Neural crest cell (in vitro differentiated cells): ENCODE measurements at regions not wholly inside any gene's neighbourhood (a gene's known extent, or its start where the extent isn't known, plus 50 kb on each side); places are given as distances from the start of the nearest gene placed in this dataset.
"Not testable (repeated sequence)": the region's sequence is repeated elsewhere in the genome, so short reads cannot be mapped to it uniquely, and the experiment has no call there.

Source experiments
- DNase-seq: peaks from one replicate; pipeline ENCODE4 v3.0.0; 2021; ENCODE audit warnings: low read depth, mixed read lengths, low spot score
- H3K27ac Mint-ChIP-seq: one replicate; pipeline ENCODE4 v1.8.0; 2021; ENCODE audit warnings: mild to moderate bottlenecking, mixed read lengths; ENCODE audit not compliant: unreplicated experiment
- H3K27me3 Mint-ChIP-seq: 2 replicates; pipeline ENCODE4 v1.8.0; 2021; ENCODE audit warnings: low read depth, mild to moderate bottlenecking, mixed read lengths
- H3K36me3 Mint-ChIP-seq: 2 replicates; pipeline ENCODE4 v1.8.0; 2021; ENCODE audit warnings: low read depth, mild to moderate bottlenecking, mixed read lengths
- H3K4me1 Mint-ChIP-seq: 2 replicates; pipeline ENCODE4 v1.8.0; 2021; ENCODE audit warnings: mixed read lengths
- H3K4me3 Mint-ChIP-seq: one replicate; pipeline ENCODE4 v1.8.0; 2021; ENCODE audit warnings: mild to moderate bottlenecking, mixed read lengths
- H3K9me3 Mint-ChIP-seq: 2 replicates; pipeline ENCODE4 v1.8.0; 2021; ENCODE audit warnings: mixed read lengths
- TF ChIP-seq, protein P1 (sequence below): fragments of 200-600 bp; sonication (generic); conservative IDR thresholded peaks from 2 replicates; pipeline ENCODE4 v1.5.0; 2021; ENCODE audit warnings: antibody characterized with exemption, mild to moderate bottlenecking

DNA sequence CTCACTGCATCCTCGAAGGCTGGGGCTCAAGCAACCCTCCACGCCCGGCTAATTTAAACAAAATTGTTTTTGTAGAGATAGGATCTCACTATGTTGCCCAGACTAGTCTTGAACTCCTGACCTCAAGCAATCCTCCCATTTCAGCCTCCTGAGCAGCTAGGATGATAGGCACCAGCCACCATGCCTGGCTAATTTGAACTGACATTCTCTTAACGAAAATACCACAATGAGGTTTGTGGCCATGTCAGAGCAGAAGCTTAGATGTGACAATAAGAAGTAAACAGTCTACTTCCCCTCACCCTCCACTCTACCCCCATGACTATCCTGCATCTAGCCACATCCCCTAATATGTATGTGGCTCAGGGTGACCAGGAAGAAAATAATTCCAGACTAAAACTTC, 74.8 kb upstream of the PLCB4 start:
- TF ChIP-seq, protein P1, sequence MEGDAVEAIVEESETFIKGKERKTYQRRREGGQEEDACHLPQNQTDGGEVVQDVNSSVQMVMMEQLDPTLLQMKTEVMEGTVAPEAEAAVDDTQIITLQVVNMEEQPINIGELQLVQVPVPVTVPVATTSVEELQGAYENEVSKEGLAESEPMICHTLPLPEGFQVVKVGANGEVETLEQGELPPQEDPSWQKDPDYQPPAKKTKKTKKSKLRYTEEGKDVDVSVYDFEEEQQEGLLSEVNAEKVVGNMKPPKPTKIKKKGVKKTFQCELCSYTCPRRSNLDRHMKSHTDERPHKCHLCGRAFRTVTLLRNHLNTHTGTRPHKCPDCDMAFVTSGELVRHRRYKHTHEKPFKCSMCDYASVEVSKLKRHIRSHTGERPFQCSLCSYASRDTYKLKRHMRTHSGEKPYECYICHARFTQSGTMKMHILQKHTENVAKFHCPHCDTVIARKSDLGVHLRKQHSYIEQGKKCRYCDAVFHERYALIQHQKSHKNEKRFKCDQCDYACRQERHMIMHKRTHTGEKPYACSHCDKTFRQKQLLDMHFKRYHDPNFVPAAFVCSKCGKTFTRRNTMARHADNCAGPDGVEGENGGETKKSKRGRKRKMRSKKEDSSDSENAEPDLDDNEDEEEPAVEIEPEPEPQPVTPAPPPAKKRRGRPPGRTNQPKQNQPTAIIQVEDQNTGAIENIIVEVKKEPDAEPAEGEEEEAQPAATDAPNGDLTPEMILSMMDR, result no peak
- peaks cover 6% of the 10 kb centered on the region for H3K36me3 Mint-ChIP-seq
- peaks cover 10% of the 10 kb centered on the region for H3K9me3 Mint-ChIP-seq
- H3K27me3 Mint-ChIP-seq, result no peaks in the 10 kb centered on the region
- DNase-seq, result no peak
- peaks cover 27% of the 10 kb centered on the region for H3K4me1 Mint-ChIP-seq
- H3K4me3 Mint-ChIP-seq, result no peak overlapping the region
- H3K27ac Mint-ChIP-seq, result no peak overlapping the region

DNA sequence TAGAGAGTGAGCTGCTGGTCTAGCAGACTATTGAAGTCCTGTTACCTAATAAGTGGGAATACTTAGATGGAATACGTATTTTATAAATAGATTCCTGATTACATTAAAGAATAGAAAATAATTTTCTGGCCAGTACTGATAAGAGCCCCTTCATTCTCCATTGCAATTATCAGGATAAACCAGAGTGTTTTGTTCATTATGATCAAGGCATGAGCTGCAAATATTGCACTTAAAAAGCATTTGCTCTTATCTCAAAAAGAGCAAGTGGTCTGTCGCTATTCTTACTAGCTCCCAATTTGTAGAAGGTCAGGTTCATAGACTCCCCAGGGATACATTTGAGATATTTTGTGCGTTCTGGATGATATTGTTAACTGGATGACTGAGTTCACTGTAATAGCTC, 73.1 kb upstream of the PLCB4 start:
- DNase-seq, result no peak
- H3K4me3 Mint-ChIP-seq, result no peak overlapping the region
- no peaks in the 10 kb centered on the region for H3K27me3 Mint-ChIP-seq
- peaks cover 19% of the 10 kb centered on the region for H3K4me1 Mint-ChIP-seq
- H3K9me3 Mint-ChIP-seq, result peaks cover 5% of the 10 kb centered on the region
- TF ChIP-seq, protein P1, result no peak
- H3K27ac Mint-ChIP-seq, result no peak overlapping the region
- peaks cover 3% of the 10 kb centered on the region for H3K36me3 Mint-ChIP-seq

DNA sequence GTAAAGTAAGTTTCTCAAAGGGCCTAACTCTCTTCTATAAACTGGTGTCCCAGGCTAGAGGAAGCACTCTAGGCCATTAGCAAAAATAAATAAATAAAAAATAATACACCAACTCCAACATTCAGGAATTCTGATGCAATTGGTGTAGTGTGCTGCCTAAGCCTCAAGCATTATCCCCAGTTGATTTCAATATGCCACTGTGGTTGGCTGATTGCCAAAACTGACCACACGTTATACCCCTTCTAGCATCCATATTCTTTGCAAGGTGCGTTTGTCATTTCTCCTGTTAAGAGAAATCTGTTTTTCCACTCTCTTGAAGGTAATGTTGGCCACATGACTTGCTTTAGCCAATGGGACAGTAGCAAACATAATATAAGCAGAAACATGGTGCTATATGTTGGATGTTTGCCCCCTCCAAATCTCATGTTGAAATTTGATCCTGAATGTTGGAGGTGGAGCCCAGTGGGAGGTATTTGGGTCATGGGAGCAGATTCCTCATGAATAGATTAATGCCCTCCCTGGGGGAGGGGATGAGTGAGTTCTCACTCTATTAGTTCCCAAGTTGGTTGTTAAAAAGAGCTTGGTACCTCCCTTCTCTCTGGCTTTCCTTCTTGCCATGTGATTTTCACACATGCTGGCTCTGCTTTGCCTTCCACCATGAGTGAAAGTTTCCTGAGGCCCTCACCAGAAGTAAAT, 71.9 kb upstream of the PLCB4 start:
- Mint-ChIP-seq H3K27ac (no peak overlapping the region), H3K9me3 (peaks cover 7% of the 10 kb centered on the region), H3K4me3 (no peak overlapping the region), H3K36me3 (no peaks in the 10 kb centered on the region), H3K4me1 (peaks cover 12% of the 10 kb centered on the region), H3K27me3 (no peaks in the 10 kb centered on the region)
- TF ChIP-seq, protein P1, result no peak
- no peak for DNase-seq

DNA sequence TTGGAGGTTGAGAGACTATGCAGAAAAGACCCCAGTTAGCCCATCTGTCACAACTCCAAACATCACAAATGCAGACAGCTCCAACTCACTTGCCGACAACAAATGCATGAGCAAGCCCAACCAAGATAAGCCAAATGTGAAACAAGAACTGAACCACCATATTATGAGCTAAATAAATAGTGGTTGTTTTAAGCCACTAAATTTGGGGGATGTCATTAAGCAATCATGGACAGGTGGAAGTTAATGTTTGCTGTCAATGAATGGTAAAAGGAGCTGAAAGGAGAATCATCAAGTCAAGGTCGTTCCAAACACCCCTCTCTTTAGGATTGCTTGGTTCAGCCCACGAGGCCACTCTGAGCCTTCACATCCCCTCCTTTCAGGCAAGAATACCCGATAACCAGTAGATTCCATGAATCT, 71.2 kb upstream of the PLCB4 start:
- peak overlapping the region; percentile 79 for H3K27ac Mint-ChIP-seq
- H3K4me3 Mint-ChIP-seq, result no peak overlapping the region
- DNase-seq, result no peak
- no peaks in the 10 kb centered on the region for H3K36me3 Mint-ChIP-seq
- peaks cover 12% of the 10 kb centered on the region for H3K9me3 Mint-ChIP-seq
- TF ChIP-seq, protein P1, result no peak
- H3K4me1 Mint-ChIP-seq, result peaks cover 12% of the 10 kb centered on the region
- H3K27me3 Mint-ChIP-seq, result no peaks in the 10 kb centered on the region

DNA sequence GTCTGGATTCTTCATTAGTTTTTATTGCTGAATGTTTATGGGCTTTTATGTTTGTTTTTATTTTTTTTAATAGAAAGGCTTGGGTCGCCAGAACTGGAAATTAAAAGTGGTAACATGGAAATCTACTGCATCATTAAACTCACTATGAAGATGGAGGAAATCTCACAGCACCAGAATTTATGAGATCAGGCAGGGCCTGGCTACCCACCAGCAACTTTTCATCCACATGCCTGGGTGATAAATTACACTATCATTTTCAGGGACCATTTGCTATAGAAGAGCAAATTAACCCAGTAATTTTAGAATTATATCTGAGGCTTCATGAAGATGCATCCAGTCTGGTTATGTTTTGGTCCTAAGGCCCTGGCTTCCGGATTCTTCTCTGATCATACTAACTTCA, 57.8 kb upstream of the PLCB4 start:
- H3K4me1 Mint-ChIP-seq, result peaks cover 10% of the 10 kb centered on the region
- no peaks in the 10 kb centered on the region for H3K36me3 Mint-ChIP-seq
- H3K27ac Mint-ChIP-seq, result no peak overlapping the region

DNA sequence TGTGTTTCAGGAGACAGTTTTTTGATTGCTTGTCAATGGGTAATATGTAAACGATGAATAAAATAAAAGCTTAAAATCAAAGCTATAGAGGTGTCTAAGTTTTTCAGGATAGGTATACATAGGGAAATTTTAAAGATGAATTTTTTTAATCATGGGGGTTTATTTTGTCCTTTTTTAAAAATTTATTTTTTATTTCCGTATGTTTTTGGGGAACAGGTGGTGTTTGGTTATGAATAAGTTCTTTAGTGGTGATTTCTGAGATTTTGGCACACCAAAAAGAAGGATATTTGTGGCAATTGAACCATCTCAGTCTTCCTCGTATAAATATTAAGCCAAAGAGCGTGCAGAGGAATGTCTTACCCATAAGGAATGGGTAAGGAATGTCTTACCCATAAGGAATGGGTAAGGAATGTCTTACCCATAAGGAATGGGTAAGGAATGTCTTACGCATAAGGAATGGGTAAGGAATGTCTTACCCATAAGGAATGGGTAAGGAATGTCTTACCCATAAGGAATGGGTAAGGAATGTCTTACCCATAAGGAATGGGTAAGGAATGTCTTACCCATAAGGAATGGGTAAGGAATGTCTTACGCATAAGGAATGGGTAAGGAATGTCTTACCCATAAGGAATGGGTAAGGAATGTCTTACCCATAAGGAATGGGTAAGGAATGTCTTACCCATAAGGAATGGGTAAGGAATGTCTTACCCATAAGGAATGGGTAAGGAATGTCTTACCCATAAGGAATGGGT, 53.5 kb upstream of the PLCB4 start:
- not testable (repeated sequence) for H3K36me3 Mint-ChIP-seq

More for the DNA sequence above, 57.8 kb upstream of the PLCB4 start:
- Mint-ChIP-seq H3K9me3 (peaks cover 3% of the 10 kb centered on the region), H3K4me3 (no peak overlapping the region), H3K27me3 (no peaks in the 10 kb centered on the region)
- DNase-seq, result no peak
- TF ChIP-seq, protein P1, result no peak

More for the DNA sequence above, 53.5 kb upstream of the PLCB4 start:
- H3K4me3 Mint-ChIP-seq, H3K27me3 Mint-ChIP-seq, DNase-seq, H3K27ac Mint-ChIP-seq, H3K9me3 Mint-ChIP-seq: not testable (repeated sequence)
- H3K4me1 Mint-ChIP-seq, result peaks cover 28% of the 10 kb centered on the region
